Muscle of back (tissue), 3 donors: ENCODE measurements at regions not wholly inside any gene's neighbourhood (a gene's known extent, or its start where the extent isn't known, plus 50 kb on each side); places are given as distances from the start of the nearest gene placed in this dataset.

ENCODE experiments used
- DNase-seq, 3 donors: peaks; one replicate each; pipeline versions ENCODE4 v3.0.0 to v3.0.0-alpha.2; 2013

DNA sequence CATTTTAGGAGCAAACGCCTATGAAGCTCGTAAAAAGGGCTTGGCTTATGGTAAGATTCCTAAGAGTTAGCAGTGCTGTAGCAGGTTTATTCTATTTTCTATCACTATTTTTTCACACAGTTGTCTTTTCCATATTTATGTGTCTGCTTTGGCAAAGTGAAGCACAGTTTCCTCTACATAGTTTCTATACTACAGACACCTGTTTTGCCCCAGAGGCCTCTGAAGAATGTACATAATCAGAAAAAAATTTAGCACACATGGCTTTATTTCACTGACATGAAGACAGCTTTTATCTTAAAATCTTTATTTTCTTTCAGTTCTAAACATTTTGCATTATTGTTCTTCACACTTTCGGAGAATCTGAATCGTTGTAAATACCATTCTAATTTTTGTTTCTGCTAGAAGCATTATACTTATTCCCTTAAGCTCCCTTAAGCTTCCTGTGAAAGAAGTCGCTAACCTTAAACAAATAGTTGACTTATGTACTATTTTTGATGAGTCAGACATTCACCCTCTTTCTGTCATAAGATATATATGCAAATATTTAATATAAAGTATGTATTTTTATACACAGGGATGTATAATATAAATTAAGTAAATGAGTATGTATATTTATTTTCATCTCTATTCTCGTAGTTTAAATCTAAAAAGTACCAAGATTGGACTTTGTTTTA is 816.0 kb downstream of the OLFM4 start:
- no peak for DNase-seq

DNA sequence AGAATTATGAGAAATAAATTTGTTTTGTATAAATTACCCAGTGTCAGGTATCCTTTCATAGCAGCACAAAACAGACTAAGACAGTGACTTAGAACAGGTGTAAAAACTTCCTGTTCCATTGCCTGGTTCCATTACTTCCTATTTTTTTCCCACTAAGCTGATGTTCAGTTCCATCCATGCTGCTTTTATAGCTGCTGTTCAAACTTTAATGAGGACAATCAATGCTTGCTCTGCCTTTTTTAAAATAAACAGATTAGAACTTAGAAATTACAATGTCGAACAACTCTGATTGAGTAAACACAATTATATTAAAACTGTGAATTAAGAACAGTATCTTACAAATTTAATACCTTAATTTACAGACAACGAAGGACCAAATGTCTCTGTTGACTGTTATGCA is 818.9 kb downstream of the OLFM4 start:
- DNase-seq, result no peak

DNA sequence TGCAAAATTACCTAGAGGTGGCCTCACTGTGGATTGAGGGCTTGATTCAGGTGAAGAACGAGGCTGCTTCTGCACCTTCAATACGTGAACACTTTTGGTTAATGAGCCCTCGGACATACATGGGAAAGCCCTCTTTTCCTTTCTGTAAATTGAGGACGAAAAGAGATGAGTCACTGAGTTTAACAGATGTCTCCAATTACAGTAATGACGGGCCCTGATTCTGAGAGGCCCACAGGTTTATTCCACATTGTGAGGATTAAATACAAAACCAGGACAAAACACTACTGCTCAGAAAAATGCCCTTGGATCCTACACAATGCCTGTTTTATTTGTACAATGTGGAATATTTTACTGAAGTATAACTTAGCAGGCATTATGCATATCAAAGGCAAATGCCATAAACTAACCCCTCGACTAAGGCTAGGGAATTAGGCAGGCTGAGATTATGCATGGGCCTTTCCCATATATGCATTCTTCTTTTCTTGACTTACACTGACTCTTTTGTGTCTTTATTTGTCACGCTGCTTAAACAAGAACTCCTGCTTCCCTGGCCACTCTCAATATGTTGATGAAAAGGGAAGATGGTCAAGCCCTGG is 819.9 kb downstream of the OLFM4 start:
- DNase-seq, result peak; percentile 0 to 7 (median 1)

DNA sequence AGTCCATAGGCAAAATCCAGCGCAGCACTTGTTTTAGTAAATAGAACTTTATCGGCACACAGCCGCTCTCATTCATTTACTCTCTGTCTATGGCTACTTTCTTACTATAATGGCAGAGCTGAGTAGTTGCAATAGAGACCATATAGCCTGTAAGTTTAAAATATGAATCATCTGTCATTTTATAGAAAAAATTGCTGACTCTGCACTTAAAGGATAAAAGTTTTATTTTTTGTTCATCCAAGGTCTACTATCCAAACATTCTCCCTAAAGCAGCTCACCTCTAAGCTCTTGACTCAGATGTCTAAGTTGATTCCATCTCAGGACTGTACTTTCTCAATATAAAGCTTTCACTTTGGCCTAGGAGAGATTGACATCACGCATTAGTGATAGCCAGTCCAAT is 825.7 kb downstream of the OLFM4 start:
- DNase-seq, result no peak

DNA sequence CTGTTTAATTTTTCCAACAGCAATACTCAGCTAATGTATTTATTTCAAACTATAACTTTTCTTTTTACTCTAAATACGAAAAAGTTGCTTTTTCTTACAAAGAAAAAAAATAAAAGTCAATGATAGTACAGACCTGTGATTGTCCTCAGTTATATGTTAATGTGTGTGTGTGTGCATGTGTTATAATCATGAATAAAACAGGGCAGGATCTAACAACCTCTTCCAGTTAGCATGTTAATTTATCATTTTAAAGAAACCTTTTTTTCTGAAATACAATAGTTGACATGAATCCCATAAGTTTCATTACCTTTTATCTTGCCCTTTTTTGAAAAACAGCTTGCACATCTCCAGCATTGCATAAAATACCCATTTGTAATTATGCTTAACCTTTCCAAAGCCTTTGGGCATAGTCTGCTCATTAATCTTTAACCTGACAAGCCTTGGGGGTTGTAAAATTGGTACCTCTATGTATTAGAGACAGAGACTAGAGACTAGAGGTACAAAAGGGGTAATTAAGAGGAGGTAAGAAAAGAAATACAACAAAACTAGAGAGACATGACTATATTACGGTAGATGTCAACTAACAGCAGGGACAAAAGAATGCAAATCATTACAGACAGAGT is 828.1 kb downstream of the OLFM4 start:
- no peak for DNase-seq

DNA sequence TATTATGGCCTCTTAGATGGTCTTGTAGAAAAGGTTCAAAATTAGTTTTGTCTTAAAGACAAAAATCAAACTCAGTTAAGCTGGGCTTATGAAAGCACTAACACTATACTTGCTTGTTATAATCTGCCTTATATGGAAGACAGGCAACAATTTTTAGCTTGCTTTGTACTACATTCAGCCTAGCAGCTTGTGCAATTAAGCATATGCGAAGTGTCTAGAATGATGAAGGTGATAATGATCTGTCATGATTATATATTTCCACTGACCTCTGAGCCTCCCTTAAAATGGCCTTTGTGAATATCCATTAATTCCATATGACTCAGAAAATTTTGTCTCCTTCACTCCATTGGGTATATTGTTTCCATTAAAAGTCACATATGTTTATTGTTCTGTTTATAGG is 834.9 kb downstream of the OLFM4 start:
- DNase-seq, result no peak

DNA sequence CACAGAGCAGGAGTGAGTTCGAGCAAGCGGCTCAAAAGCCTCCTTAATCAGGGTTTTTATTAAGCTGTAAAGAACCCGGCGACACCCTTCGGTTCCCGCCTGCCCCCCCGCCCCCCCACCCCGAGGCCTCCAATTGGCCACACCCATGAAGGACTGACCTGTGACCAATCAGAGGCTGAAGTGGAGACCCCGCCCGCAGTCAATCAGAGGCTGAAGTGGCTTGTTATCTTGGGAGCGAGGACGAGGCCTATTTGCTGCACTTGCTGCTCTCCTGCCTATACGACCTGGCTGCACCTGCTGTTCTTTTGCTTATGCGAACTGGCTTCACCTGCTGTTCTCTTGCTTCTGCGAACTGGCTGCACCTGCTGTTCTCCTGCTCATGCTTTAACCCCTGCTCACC is 844.9 kb downstream of the OLFM4 start:
- DNase-seq, result no peak

DNA sequence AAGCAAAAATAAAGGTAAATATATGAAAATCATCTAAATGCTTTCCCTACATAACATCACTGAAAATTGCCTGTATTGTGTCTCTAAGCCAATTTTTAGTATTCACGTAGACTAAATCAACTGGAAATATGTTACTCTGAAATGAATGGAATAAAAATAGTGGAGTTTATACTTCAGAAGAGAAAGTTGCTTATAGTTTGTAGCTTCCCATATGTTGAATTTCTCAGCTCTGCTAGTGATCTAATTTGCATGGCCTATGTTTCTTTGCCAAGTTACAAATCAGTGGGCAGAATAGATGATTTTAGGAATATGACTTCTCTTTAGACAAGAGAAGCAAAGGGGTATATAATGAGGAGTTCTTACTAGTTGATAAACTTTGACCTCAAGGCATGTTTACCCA is 850.2 kb downstream of the OLFM4 start:
- no peak for DNase-seq

DNA sequence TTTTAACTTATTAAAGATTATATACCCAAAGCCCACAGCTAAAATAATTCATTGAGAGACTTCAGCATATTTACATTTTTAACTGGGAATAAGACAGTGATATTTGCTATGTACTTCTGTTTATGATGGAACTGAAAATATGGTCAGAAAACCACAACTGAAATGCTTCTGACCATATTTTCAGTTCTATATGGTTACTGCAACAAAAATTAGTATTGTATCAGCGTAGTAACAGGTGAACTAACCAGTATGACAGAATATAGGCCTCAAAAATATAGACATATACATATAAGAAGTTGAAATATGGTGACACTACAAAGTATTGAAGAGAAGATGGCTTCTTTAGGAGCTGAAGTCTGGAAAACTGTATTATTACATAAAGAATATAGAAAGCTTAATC is 857.4 kb downstream of the OLFM4 start:
- no peak for DNase-seq

DNA sequence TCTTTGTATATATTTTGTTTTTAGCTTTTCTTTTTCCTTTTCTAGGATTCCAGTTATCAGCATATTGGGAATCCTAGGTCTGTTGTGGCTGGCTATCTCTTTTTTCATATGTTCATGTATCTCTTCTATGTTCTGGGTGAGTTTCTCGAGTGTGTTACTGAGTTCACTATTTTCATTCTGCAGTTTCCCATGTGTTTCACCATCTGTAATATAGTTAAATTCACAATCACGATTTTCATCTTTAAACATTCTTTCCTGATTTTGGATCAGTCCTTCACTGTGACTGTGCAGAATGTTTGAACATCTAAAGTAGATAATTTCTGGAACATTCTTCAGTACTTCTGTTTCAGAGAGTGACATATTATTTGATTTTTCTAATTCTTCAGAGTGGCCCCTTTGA is 862.1 kb downstream of the OLFM4 start:
- DNase-seq, result no peak

DNA sequence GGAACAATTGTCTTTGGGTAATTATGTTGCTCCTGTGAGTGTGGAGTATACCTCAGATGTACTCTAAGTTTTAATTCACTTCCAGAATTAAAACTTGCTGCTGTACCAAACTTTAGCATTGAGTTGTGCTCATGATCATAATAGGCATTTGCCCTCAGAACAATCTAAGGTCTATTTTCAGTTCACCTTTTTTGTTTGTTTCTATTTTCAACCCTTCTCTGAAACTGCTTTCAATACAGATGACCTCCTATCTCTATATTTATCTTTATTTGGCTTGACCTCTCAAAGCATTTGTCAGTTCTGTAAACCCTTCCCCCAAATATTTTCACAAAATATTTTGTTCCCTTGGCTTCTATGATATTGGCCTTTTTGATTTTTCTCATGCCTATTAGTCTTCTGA is 873.0 kb downstream of the OLFM4 start:
- no peak for DNase-seq

DNA sequence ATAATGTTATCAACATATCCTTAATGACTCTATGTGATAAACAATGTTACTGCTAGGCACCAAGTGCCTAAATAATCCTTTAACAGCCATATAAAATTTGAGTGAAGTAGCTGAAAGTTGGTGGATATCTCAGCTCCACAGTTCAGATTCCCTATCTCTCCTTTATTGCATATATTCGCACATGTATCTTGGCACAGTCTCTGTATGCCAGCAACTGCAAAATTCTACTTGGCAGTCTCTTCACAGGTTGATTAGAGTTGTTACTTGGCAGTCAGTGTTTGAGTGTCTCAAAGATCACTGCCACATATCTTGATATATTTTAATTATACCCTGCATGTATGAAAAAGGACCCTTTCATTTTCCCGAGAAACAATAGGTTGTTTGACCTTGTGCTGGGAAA is 879.3 kb downstream of the OLFM4 start:
- no peak for DNase-seq

DNA sequence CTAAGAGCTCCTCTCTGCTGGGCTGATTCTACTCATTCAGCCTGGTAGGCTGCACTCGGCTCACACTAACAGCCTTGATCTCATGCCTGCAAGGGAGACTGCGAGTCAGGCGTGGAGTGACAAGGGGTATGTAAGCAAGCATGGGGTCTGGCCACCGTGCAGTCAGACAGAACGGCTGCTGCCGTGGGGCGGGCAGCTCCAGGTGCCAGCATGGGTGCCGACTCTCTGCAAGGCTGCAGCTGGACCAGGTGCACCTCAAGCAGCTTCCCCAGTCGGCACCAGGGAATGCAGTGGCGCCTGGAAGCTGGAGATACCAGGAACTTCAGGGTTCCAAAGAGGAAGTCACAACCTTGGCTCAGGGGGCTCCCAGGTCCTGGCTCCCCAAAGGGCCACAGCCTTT is 892.3 kb downstream of the OLFM4 start:
- no peak for DNase-seq

DNA sequence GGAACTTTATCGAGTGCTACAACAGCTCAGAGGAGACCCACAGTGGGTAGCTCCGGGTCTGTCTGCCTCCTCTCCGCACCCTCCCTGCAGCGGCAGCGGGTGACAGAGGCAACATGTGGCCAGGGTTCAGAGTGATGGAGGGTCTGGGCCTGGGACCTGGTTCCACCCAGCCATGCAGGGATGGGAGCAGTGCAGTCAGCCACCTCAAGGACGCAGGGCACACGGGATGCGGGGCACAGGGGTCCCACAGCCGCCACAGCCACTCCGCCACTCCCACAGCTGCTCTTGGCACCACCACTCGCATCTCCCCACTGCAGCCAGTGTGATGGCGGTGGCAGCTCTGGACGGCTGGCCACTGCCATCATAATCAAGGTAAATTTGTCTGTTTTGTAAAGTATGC is 892.9 kb downstream of the OLFM4 start:
- no peak for DNase-seq

DNA sequence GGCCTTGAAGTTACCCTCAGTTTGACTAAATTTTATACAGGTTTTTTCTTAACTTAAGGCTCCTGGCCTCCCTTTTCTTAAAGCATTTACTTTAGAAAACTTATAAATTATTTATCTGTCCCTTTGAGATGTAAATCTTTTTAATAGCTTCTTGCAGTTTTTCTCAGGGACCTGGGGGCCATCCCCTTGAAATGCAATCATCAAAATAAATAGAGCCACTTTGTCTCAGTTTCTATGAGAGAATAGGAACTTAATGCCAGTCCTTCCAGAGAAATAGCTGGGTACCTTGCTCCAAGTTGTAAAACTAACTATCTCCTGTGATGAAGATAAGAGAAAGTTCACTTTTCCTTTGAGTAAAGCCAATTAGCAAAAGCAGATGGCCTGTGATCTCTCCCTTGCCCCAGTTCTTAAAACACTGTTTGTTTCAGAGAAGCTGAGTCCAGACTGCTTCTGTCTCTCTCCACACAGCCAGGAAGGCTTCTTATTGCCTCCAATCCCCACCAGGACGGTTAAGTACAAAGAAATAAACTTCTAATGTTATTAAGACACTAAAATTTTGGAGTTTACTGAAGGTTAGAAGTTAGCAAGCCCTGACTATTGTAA is 913.1 kb downstream of the OLFM4 start:
- no peak for DNase-seq

DNA sequence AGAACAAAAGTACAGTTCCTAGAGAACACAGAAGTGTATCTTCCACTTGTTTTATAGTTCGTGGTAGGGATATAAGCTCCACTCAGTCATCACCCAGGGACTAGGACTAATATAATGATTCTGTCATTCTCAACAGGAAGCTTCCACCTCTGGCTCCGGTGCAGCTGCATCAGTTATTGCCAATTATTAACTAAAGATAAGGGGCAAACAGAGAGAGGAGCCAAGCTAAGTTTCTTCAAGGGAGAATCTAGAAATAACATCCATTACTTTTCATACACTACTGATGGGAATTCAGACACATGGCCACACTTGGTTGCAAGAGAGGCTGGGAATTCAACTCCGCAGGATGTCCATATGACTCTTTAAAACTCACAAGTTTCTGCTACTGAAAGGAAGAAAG is 917.9 kb downstream of the OLFM4 start:
- no peak for DNase-seq

DNA sequence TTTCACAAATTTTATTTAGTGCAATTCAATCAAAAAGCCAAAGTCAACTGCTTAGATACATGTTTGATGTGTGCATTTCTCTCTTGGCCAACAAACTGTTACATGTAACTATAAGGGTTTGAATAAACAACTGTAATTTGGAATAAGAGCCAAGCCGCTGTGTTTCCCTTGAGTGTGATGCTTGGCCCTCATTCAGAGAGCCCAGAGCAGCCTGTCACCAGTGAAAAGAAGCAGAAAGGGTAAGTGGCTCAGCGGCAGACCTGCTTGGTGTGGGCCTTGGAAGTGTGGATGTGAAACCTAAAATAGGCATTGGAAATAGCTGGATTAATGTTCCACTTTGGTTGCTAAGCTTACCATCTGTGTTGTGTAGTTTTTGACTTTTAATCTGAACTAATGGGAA is 924.6 kb downstream of the OLFM4 start:
- DNase-seq, result no peak
